RKO (cell line): ENCODE measurements at regions not wholly inside any gene's neighbourhood (a gene's known extent, or its start where the extent isn't known, plus 50 kb on each side); places are given as distances from the start of the nearest gene placed in this dataset.
A peak's percentile ranks its signal among the peaks of the same experiment; 100 is the strongest.
"Not testable (repeated sequence)": the region's sequence is repeated elsewhere in the genome, so short reads cannot be mapped to it uniquely, and the experiment has no call there.

Experiments used
- DNase-seq: peaks from one replicate; pipeline ENCODE4 v3.0.0-alpha.2; 2016; ENCODE audit warnings: low spot score

DNA sequence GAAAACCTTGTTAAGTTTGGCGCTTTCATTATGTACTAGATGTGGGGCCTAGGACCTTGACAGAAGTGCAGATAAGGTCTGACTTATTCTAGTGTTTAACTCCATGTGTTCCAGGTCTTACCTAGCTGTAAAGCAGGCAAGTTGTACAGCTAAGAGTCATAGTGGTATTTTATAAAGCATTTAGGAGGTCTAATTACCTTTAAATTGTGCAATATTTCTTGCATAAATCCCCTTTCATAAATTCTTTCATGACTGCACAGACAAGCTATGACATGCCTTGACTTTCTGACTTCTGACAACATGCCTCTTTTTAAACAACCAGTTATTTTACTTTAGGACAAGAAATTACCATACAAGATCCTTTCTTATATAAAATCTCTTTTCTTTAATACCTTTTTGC, 151.6 kb upstream of the VSTM2A start:
- DNase-seq, result no peak

DNA sequence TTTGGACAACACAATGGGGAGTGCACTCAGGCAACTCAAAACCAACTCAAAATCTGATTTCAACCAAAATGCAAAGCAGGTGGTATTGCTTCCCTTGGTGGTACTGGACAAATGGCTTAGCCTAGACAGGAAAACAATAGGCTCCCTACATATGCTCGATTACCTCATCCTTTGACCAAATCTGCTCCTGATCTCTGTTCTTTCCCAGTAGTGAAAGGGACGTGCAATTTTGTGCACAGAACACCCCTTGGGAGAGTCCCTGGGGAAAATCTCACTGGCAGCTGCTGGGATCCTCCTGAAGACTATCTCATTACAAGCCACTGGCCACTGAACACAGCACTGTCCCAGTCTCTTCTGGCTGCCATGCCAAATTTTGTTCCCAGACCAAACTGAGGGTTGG, 149.2 kb upstream of the VSTM2A start:
- no peak for DNase-seq

DNA sequence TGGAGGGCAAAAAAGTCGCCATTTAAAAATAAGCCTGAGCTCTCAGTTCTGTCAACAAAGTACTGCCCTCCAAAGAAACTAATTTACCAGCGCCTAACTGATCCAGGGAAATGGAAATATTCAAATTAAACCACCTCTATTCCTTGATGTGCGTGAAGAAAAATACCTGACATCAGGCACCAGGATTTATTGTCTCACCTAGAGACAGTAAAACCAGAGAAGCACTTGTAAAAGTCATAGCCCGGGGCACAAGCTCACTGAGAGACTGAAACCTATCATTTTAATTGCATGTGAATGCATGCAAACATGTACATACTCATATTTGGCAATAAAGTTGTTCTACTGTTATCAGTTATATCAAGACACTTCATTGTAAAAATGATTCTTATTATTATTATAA, 147.3 kb upstream of the VSTM2A start:
- no peak for DNase-seq

DNA sequence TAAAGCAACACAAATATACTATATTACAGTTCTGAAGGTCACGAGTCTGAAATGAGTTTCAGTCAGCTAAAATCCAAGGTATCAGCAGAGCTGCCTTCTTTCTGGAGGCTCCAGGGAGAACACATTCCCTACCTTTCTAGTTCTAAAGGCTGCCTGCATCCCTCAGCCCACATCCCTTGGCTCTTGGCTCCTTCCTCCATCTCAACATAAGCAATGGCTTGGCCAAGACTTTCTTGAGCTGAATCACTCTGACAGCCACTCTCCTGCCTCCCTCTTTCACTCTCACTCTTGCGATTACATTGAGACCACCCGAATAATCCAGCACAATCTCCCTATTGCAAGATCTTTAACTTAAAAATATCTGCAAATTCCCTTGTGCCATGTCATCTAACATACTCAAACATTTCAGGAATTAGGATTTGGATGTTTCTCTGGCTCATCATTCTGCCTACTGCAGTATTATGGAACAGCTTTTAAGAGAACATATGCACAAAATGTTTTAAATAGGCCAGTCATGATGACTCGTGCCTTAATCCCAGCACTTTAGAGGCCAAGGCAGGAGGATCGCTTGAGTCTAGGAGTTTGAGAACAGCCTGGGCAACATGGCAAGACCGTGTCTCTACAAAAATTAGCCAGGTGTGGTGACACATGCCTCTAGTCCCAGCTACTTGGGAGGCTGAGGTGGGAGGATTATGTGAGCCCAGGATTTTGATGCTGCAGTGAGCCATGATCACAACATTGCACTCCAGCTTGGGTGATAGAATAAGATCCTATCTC, 144.2 kb upstream of the VSTM2A start:
- DNase-seq, result peak; percentile 8

- DNase-seq, result no peak
These were observed 143.3 kb upstream of the VSTM2A start for GRCh38 chr7:54398863-54399262.

GRCh38 chr7:54409917-54410316, 132.3 kb upstream of the VSTM2A start:
- no peak for DNase-seq

- no peak for DNase-seq
These were observed 125.5 kb upstream of the VSTM2A start for GRCh38 chr7:54416678-54417077.

DNA sequence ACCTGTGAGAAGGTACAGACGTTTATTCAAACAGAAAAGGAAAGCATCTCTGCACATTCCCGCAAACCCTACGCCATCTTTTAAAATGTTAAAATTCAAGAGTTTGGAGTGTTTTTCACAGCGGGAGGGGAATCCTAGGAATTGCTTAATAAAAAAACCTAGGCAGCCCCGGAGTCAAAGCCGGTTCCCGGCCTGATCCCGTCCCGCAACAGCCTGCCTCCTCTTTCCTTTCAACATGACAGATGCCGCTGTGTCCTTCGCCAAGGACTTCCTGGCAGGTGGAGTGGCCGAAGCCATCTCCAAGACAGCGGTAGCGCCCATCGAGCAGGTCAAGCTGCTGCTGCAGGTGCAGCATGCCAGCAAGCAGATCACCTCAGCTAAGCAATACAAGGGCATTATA, 123.0 kb upstream of the VSTM2A start:
- DNase-seq, result no peak

DNA sequence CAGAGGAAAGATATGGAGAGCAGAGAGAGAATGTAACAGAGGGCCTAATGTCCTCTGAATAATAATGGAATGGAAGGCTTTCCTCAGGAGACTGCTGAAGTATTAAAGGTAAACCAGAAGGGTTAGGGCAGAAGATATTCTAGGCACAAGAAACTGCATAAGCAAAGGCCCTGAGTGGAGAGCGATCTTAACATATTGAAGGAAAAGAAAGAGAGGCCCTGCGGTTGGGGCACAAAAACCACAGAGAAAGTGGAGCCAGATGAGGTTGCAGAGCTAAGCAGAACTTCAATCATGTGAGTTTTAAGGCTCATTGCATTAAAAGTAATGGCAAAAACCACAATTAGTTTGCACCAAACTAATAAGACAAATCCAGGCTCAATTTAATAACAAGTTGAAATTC, 115.8 kb upstream of the VSTM2A start:
- DNase-seq, result no peak

- DNase-seq, result no peak
These were observed 113.1 kb upstream of the VSTM2A start for GRCh38 chr7:54429111-54429510.

DNA sequence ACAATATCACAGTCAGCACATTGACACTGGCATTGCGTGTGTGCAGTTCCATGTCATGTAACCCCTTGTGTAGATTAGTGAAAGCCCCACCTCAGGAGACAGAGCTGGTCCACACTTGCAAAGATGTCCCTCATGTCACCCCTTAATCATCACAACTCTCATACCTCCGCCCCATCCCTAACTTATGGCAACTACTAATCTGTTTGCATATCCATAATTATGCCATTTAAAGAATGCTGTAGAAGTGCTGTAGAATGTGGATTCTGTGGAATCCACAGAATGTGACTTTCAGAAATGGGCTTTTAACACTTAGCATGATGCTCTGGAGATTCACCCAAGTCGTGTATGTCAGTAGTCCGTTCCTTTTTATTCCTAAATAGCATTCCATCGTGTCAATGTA, 102.8 kb upstream of the VSTM2A start:
- no peak for DNase-seq

GRCh38 chr7:54444046-54444686, 98.0 kb upstream of the VSTM2A start:
- DNase-seq, result not testable (repeated sequence)

DNA sequence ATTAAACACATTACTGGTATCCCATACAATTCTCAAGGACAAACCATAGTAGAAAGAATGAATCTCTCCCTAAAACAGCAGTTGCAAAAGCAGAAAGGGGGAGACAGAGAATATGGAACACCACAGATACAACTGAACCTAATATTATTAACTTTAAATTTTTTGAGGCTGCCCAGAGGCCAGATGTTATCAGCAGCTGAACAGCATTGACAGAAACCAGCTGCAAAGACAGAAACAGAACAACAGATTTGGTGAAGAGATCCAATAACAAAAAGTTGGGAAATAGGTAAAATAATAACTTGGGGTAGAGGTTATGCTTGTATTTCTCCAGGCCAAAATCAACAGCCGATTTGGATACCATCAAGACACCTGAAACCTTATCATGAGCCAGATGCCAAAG, 89.0 kb upstream of the VSTM2A start:
- not testable (repeated sequence) for DNase-seq

DNA sequence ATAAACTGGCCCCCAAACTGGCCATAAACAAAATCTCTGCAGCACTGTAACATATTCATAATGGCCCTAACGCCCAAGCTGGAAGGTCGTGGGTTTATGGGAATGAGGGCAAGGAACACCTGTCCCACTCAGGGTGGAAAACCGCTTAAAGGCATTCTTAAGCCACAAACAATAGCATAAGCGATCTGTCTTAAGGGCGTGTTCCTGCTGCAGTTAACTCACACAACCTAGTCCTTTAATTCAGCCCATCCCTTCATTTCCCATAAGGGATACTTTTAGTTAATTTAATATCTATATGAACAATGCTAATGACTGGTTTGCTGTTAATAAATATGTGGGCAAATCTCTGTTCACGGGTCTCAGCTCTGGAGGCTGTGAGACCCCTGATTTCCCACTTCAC, 87.5 kb upstream of the VSTM2A start:
- not testable (repeated sequence) for DNase-seq

GRCh38 chr7:54465095-54465494, 77.1 kb upstream of the VSTM2A start:
- no peak for DNase-seq

DNA sequence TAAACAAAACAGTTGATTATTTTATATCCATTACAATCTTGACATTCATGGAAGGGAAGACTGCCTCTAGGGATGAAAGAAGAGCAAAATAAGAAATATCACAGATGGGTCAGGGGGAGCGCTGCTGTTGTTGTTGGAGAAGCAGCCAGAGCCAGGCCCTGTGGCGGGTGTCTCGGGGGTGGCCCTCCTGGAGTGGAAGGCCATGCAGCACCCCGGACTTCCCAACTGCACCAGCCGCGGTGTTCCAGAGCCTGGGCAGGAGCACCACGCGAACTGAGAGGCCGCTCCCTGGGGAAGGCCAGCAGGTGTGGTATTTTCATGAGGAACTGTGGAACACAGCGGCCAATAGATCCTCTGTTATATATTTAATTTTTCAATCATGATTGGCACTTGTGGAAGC, 72.4 kb upstream of the VSTM2A start:
- no peak for DNase-seq

GRCh38 chr7:54476609-54477008, 65.6 kb upstream of the VSTM2A start:
- no peak for DNase-seq

GRCh38 chr7:54477083-54477482, 65.1 kb upstream of the VSTM2A start:
- peak; percentile 21 for DNase-seq

DNA sequence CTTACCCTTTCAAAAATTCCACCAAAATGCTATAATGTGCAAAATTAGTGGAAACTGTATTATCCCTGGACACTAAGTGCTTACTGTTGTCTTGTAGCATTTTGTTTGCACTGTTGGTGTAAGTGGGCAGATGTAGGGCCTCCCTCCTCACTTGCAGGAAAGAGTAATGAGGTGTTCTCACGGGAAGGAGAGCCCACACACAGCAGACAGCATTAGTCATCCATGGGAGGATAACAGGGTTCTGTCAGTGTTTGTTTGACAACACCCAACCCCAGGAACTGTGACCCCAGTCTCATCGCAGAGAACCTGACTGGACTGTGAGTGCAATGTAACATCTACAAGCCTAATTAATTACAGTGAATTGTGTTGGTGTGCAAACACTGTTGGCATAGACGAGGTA, 58.7 kb upstream of the VSTM2A start:
- no peak for DNase-seq

DNA sequence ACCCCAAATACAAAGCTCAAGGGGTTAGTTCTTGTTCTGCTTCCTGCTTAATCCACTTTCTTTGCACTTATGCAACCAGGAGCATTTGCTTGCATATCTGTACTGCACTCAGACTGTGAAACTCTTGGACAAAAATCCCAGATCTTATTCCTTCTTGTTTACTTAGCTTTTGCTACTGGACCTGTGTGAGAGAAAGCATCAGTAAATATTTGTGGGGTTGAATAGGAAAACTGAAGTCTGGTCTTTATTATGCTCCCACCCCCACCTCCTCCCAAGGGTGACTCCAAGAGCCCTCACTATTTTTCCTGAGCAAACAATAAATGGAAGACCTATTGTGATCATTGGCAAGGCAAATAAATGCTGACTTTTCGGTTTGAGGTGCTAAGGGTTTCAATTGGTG, 57.1 kb upstream of the VSTM2A start:
- no peak for DNase-seq
